Muscle layer of colon (tissue), 2 donors: ENCODE measurements at regions not wholly inside any gene's neighbourhood (a gene's known extent, or its start where the extent isn't known, plus 50 kb on each side); places are given as distances from the start of the nearest gene placed in this dataset.

Source experiments
- H3K27ac ChIP-seq: one replicate; pipeline ENCODE4 v1.7.0; 2013; ENCODE audit warnings: low read depth, mild to moderate bottlenecking, low read length, moderate library complexity
- H3K27me3 ChIP-seq, 2 donors: one replicate each; pipeline ENCODE4 v1.7.0; 2013; ENCODE audit warnings: low read length in 2 of 2, mild to moderate bottlenecking in 2 of 2; ENCODE audit not compliant: insufficient read depth in 2 of 2, control insufficient read depth in 1 of 2
- H3K36me3 ChIP-seq: one replicate; pipeline ENCODE4 v1.7.0; 2013; ENCODE audit warnings: mild to moderate bottlenecking, low read length; ENCODE audit not compliant: insufficient read depth
- H3K4me1 ChIP-seq: one replicate; pipeline ENCODE4 v1.7.0; 2013; ENCODE audit warnings: mild to moderate bottlenecking, low read length; ENCODE audit not compliant: insufficient read depth
- H3K4me3 ChIP-seq, 2 donors: one replicate each; pipeline ENCODE4 v1.7.0; 2013; ENCODE audit warnings: low read length in 2 of 2, low read depth in 1 of 2, mild to moderate bottlenecking in 1 of 2, moderate library complexity in 1 of 2
- H3K9ac ChIP-seq: one replicate; pipeline ENCODE4 v1.7.0; 2013; ENCODE audit warnings: low read length
- H3K9me3 ChIP-seq: one replicate; pipeline ENCODE4 v1.7.0; 2013; ENCODE audit warnings: mild to moderate bottlenecking, low read length
- donor health status: abdominal sarcoma.
- donor health status: Adenocarcinoma of cecum.

- Histone ChIP-seq H3K9ac (no peak overlapping the region), H3K9me3 (no peaks in the 10 kb centered on the region), H3K36me3 (no peaks in the 10 kb centered on the region), H3K4me3 (no peak overlapping the region), H3K27ac (no peak overlapping the region), H3K4me1 (no peaks in the 10 kb centered on the region), H3K27me3 (no peaks in the 10 kb centered on the region)
Observed at GRCh38 chr2:225916692-225917091, 517.2 kb downstream of the NYAP2 start.

GRCh38 chr2:225911019-225911418 is 511.5 kb downstream of the NYAP2 start:
- no peaks in the 10 kb centered on the region for H3K36me3 ChIP-seq
- no peak overlapping the region for H3K9ac ChIP-seq
- H3K27me3 ChIP-seq, result no peaks in the 10 kb centered on the region
- H3K27ac ChIP-seq, result no peak overlapping the region
- no peaks in the 10 kb centered on the region for H3K9me3 ChIP-seq
- no peaks in the 10 kb centered on the region for H3K4me1 ChIP-seq
- H3K4me3 ChIP-seq, result no peak overlapping the region

- Histone ChIP-seq H3K27me3 (no peaks in the 10 kb centered on the region), H3K36me3 (no peaks in the 10 kb centered on the region), H3K9ac (no peak overlapping the region), H3K9me3 (no peaks in the 10 kb centered on the region), H3K4me1 (peaks cover 14% of the 10 kb centered on the region), H3K4me3 (no peak overlapping the region), H3K27ac (no peak overlapping the region)
Observed at GRCh38 chr2:225895126-225895525, 495.6 kb downstream of the NYAP2 start.

GRCh38 chr2:225894236-225894980 is 494.9 kb downstream of the NYAP2 start:
- peaks cover 14% of the 10 kb centered on the region for H3K4me1 ChIP-seq
- no peaks in the 10 kb centered on the region for H3K36me3 ChIP-seq
- no peak overlapping the region for H3K27ac ChIP-seq
- no peak overlapping the region for H3K4me3 ChIP-seq
- H3K9ac ChIP-seq, result no peak overlapping the region
- H3K9me3 ChIP-seq, result no peaks in the 10 kb centered on the region
- H3K27me3 ChIP-seq, result no peaks in the 10 kb centered on the region

- Histone ChIP-seq H3K9ac (no peak overlapping the region), H3K36me3 (no peaks in the 10 kb centered on the region), H3K27ac (no peak overlapping the region), H3K4me3 (no peak overlapping the region), H3K4me1 (peaks cover 14% of the 10 kb centered on the region), H3K9me3 (no peaks in the 10 kb centered on the region), H3K27me3 (no peaks in the 10 kb centered on the region)
Observed at GRCh38 chr2:225893151-225893550, 493.6 kb downstream of the NYAP2 start.

- H3K27me3 ChIP-seq, result no peaks in the 10 kb centered on the region
- no peak overlapping the region for H3K27ac ChIP-seq
- peaks cover 14% of the 10 kb centered on the region for H3K4me1 ChIP-seq
- H3K4me3 ChIP-seq, result no peak overlapping the region
- H3K9me3 ChIP-seq, result no peaks in the 10 kb centered on the region
- H3K9ac ChIP-seq, result no peak overlapping the region
- H3K36me3 ChIP-seq, result no peaks in the 10 kb centered on the region
Observed at GRCh38 chr2:225891771-225892170, 492.3 kb downstream of the NYAP2 start.

GRCh38 chr2:225891013-225891412 is 491.5 kb downstream of the NYAP2 start:
- no peaks in the 10 kb centered on the region for H3K27me3 ChIP-seq

GRCh38 chr2:225889452-225889851 is 489.9 kb downstream of the NYAP2 start:
- Histone ChIP-seq H3K4me3 (no peak overlapping the region), H3K27ac (no peak overlapping the region), H3K4me1 (peaks cover 4% of the 10 kb centered on the region), H3K27me3 (no peaks in the 10 kb centered on the region), H3K9ac (no peak overlapping the region), H3K36me3 (no peaks in the 10 kb centered on the region), H3K9me3 (no peaks in the 10 kb centered on the region)

More at GRCh38 chr2:225891013-225891412, 491.5 kb downstream of the NYAP2 start:
- Histone ChIP-seq H3K27ac (no peak overlapping the region), H3K9me3 (no peaks in the 10 kb centered on the region), H3K4me3 (no peak overlapping the region), H3K36me3 (no peaks in the 10 kb centered on the region), H3K4me1 (peaks cover 14% of the 10 kb centered on the region), H3K9ac (no peak overlapping the region)

- Histone ChIP-seq H3K9ac (no peak overlapping the region), H3K27ac (no peak overlapping the region), H3K9me3 (no peaks in the 10 kb centered on the region), H3K4me3 (no peak overlapping the region), H3K27me3 (no peaks in the 10 kb centered on the region), H3K4me1 (no peaks in the 10 kb centered on the region), H3K36me3 (no peaks in the 10 kb centered on the region)
Observed at GRCh38 chr2:225867071-225867470, 467.6 kb downstream of the NYAP2 start.

GRCh38 chr2:225865468-225865867 is 466.0 kb downstream of the NYAP2 start:
- Histone ChIP-seq H3K9ac (no peak overlapping the region), H3K27ac (no peak overlapping the region), H3K4me1 (no peaks in the 10 kb centered on the region)

GRCh38 chr2:225864394-225864793 is 464.9 kb downstream of the NYAP2 start:
- no peak overlapping the region for H3K9ac ChIP-seq
- H3K4me1 ChIP-seq, result no peaks in the 10 kb centered on the region
- H3K9me3 ChIP-seq, result no peaks in the 10 kb centered on the region
- no peak overlapping the region for H3K27ac ChIP-seq
- H3K36me3 ChIP-seq, result no peaks in the 10 kb centered on the region
- no peak overlapping the region for H3K4me3 ChIP-seq
- H3K27me3 ChIP-seq, result no peaks in the 10 kb centered on the region

More at GRCh38 chr2:225865468-225865867, 466.0 kb downstream of the NYAP2 start:
- Histone ChIP-seq H3K27me3 (no peaks in the 10 kb centered on the region), H3K4me3 (no peak overlapping the region), H3K36me3 (no peaks in the 10 kb centered on the region), H3K9me3 (no peaks in the 10 kb centered on the region)

GRCh38 chr2:225842939-225843338 is 443.4 kb downstream of the NYAP2 start:
- no peak overlapping the region for H3K27ac ChIP-seq
- H3K9ac ChIP-seq, result no peak overlapping the region
- no peaks in the 10 kb centered on the region for H3K36me3 ChIP-seq
- H3K27me3 ChIP-seq, result no peaks in the 10 kb centered on the region
- no peaks in the 10 kb centered on the region for H3K4me1 ChIP-seq
- H3K9me3 ChIP-seq, result no peaks in the 10 kb centered on the region
- H3K4me3 ChIP-seq, result no peak overlapping the region
